ENCODE measurements at regions not wholly inside any gene's neighbourhood (a gene's known extent, or its start where the extent isn't known, plus 50 kb on each side); places are given as distances from the start of the nearest gene placed in this dataset.

GRCh38 chr6:72521684-72522083, 100.2 kb upstream of the KCNQ5 start:
- Mint-ChIP-seq H3K4me3 (no peak overlapping the region), H3K4me1 (no peaks in the 10 kb centered on the region), H3K9me3 (no peaks in the 10 kb centered on the region), H3K27me3 (no peaks in the 10 kb centered on the region), H3K27ac (no peak overlapping the region)
- no peak for DNase-seq
- no peak for ATAC-seq

- Mint-ChIP-seq H3K4me3 (no peak overlapping the region), H3K27ac (no peak overlapping the region), H3K9me3 (no peaks in the 10 kb centered on the region), H3K27me3 (no peaks in the 10 kb centered on the region), H3K4me1 (no peaks in the 10 kb centered on the region)
- peak; percentile 14 to 15 for DNase-seq
- ATAC-seq = peak; percentile 28
Measured at GRCh38 chr6:72522735-72523141, 99.1 kb upstream of the KCNQ5 start.

- no peaks in the 10 kb centered on the region for H3K4me1 Mint-ChIP-seq
- H3K4me3 Mint-ChIP-seq = no peak overlapping the region
- H3K9me3 Mint-ChIP-seq = no peaks in the 10 kb centered on the region
- ATAC-seq = peak; percentile 52
- DNase-seq = no peak
- H3K27me3 Mint-ChIP-seq = no peaks in the 10 kb centered on the region
- no peak overlapping the region for H3K27ac Mint-ChIP-seq
Measured at GRCh38 chr6:72524011-72524645, 97.7 kb upstream of the KCNQ5 start.

- ATAC-seq = no peak
- Mint-ChIP-seq H3K4me1 (no peaks in the 10 kb centered on the region), H3K27me3 (no peaks in the 10 kb centered on the region), H3K9me3 (no peaks in the 10 kb centered on the region), H3K27ac (no peak overlapping the region), H3K4me3 (no peak overlapping the region)
- DNase-seq = no peak
Measured at GRCh38 chr6:72525821-72526510, 95.9 kb upstream of the KCNQ5 start.

- no peak overlapping the region for H3K4me3 Mint-ChIP-seq
- DNase-seq = no peak
- peaks cover 16% of the 10 kb centered on the region for H3K27me3 Mint-ChIP-seq
- peaks cover 7% of the 10 kb centered on the region for H3K4me1 Mint-ChIP-seq
- no peak for ATAC-seq
- H3K9me3 Mint-ChIP-seq = no peaks in the 10 kb centered on the region
- H3K27ac Mint-ChIP-seq = no peak overlapping the region
Measured at GRCh38 chr6:72530152-72530551, 91.7 kb upstream of the KCNQ5 start.

GRCh38 chr6:72530750-72531149, 91.1 kb upstream of the KCNQ5 start:
- Mint-ChIP-seq H3K27me3 (peaks cover 16% of the 10 kb centered on the region), H3K9me3 (no peaks in the 10 kb centered on the region), H3K4me1 (peaks cover 7% of the 10 kb centered on the region), H3K27ac (no peak overlapping the region), H3K4me3 (no peak overlapping the region)
- no peak for DNase-seq
- no peak for ATAC-seq

- H3K27ac Mint-ChIP-seq = no peak overlapping the region
- DNase-seq (no peak), ATAC-seq (no peak)
- no peak overlapping the region for H3K4me3 Mint-ChIP-seq
- H3K9me3 Mint-ChIP-seq = no peaks in the 10 kb centered on the region
- H3K4me1 Mint-ChIP-seq = peaks cover 7% of the 10 kb centered on the region
- H3K27me3 Mint-ChIP-seq = peaks cover 16% of the 10 kb centered on the region
Measured at GRCh38 chr6:72533606-72534005, 88.3 kb upstream of the KCNQ5 start.

- H3K4me1 Mint-ChIP-seq = peaks cover 7% of the 10 kb centered on the region
- DNase-seq (no peak), ATAC-seq (no peak)
- H3K27ac Mint-ChIP-seq = no peak overlapping the region
- H3K9me3 Mint-ChIP-seq = peaks cover under 1 to 2% of the 10 kb centered on the region in 2 donors
- H3K4me3 Mint-ChIP-seq = no peak overlapping the region
- H3K27me3 Mint-ChIP-seq = peaks cover 16% of the 10 kb centered on the region
Measured at GRCh38 chr6:72534236-72534635, 87.6 kb upstream of the KCNQ5 start.

GRCh38 chr6:72535124-72535523, 86.7 kb upstream of the KCNQ5 start:
- Mint-ChIP-seq H3K27me3 (peaks cover 16% of the 10 kb centered on the region), H3K4me1 (peaks cover 7% of the 10 kb centered on the region), H3K27ac (no peak overlapping the region), H3K9me3 (peaks cover 8% of the 10 kb centered on the region in 2 donors), H3K4me3 (no peak overlapping the region)
- no peak for DNase-seq
- ATAC-seq = no peak

GRCh38 chr6:72547020-72547419, 74.8 kb upstream of the KCNQ5 start:
- H3K9me3 Mint-ChIP-seq = peaks cover under 1 to 15% of the 10 kb centered on the region in 2 donors
- ATAC-seq (no peak), DNase-seq (no peak)
- no peak overlapping the region for H3K4me3 Mint-ChIP-seq
- H3K27ac Mint-ChIP-seq = no peak overlapping the region
- no peaks in the 10 kb centered on the region for H3K4me1 Mint-ChIP-seq
- H3K27me3 Mint-ChIP-seq = peaks cover 16% of the 10 kb centered on the region

GRCh38 chr6:72551470-72551869, 70.4 kb upstream of the KCNQ5 start:
- H3K4me3 Mint-ChIP-seq = no peak overlapping the region
- H3K27me3 Mint-ChIP-seq = peaks cover 9% of the 10 kb centered on the region
- peaks cover 7% of the 10 kb centered on the region for H3K4me1 Mint-ChIP-seq
- no peaks in the 10 kb centered on the region for H3K9me3 Mint-ChIP-seq
- H3K27ac Mint-ChIP-seq = no peak overlapping the region
- ATAC-seq = no peak
- DNase-seq = no peak

- no peak for ATAC-seq
- DNase-seq = no peak
- Mint-ChIP-seq H3K27ac (no peak overlapping the region), H3K9me3 (no peaks in the 10 kb centered on the region), H3K27me3 (peaks cover 5% of the 10 kb centered on the region), H3K4me1 (peaks cover 7% of the 10 kb centered on the region), H3K4me3 (no peak overlapping the region)
Measured at GRCh38 chr6:72552938-72553337, 68.9 kb upstream of the KCNQ5 start.

GRCh38 chr6:72553531-72554511, 68.0 kb upstream of the KCNQ5 start:
- peak; percentile 62 for ATAC-seq
- Mint-ChIP-seq H3K9me3 (no peaks in the 10 kb centered on the region), H3K4me1 (peaks cover 7% of the 10 kb centered on the region), H3K27ac (peak overlapping the region in 1 of 2 donors; percentile 14), H3K4me3 (no peak overlapping the region), H3K27me3 (no peaks in the 10 kb centered on the region)
- no peak for DNase-seq

GRCh38 chr6:72554761-72555221, 67.1 kb upstream of the KCNQ5 start:
- Mint-ChIP-seq H3K9me3 (no peaks in the 10 kb centered on the region), H3K27me3 (no peaks in the 10 kb centered on the region), H3K4me3 (no peak overlapping the region), H3K4me1 (peaks cover 7% of the 10 kb centered on the region), H3K27ac (no peak overlapping the region)
- no peak for ATAC-seq
- no peak for DNase-seq

- no peak for DNase-seq
- Mint-ChIP-seq H3K27me3 (no peaks in the 10 kb centered on the region), H3K27ac (no peak overlapping the region), H3K9me3 (no peaks in the 10 kb centered on the region), H3K4me1 (no peaks in the 10 kb centered on the region), H3K4me3 (no peak overlapping the region)
- ATAC-seq = no peak
Measured at GRCh38 chr6:72559067-72559466, 62.8 kb upstream of the KCNQ5 start.

- Mint-ChIP-seq H3K9me3 (no peaks in the 10 kb centered on the region), H3K27ac (no peak overlapping the region), H3K27me3 (no peaks in the 10 kb centered on the region), H3K4me1 (no peaks in the 10 kb centered on the region), H3K4me3 (no peak overlapping the region)
- ATAC-seq (no peak), DNase-seq (no peak)
Measured at GRCh38 chr6:72559555-72559954, 62.3 kb upstream of the KCNQ5 start.

All from stimulated activated naive CD8-positive, alpha-beta T cell treated with anti-CD3 and anti-CD28 coated beads, Interleukin-15, amount 100 ng/mL, for 72 hours (primary cell).